ENCODE measurements at regions not wholly inside any gene's neighbourhood (a gene's known extent, or its start where the extent isn't known, plus 50 kb on each side); places are given as distances from the start of the nearest gene placed in this dataset.
A peak's percentile ranks its signal among the peaks of the same experiment; 100 is the strongest.

DNA sequence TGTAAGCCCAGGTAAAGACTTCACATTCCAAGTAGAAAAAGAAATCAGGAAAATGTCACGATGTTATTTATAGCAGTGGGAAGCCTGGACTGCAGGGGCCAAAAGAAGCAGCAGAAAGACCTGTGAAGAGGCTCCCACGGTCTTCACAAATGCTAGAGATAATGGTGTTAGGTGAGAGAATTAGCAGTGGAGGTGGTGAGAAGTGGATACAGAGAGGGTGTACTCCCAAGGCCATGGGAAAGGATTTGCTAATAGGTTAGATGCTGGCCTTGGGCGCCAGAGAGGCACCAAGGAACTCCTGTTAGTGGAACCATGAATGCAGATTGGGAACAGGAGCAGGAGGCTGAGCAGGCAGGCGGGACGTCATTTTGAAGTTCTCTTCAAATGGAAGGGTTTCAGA is 386.1 kb downstream of the C12orf75 start:
- H3K4me3 Mint-ChIP-seq: no peak overlapping the region
- peaks cover 9 to 13% of the 10 kb centered on the region in 2 donors for H3K27me3 Mint-ChIP-seq
- H3K36me3 Mint-ChIP-seq (ENCODE audit: insufficient read depth): no peaks in the 10 kb centered on the region
- H3K27ac Mint-ChIP-seq: no peak overlapping the region
- H3K4me1 Mint-ChIP-seq (ENCODE audit: low read depth in 2 of 2): no peaks in the 10 kb centered on the region
- DNase-seq (no peak), ATAC-seq (replicated peaks) (no peak)
- peaks cover 1 to 7% of the 10 kb centered on the region in 2 donors for H3K9me3 Mint-ChIP-seq

DNA sequence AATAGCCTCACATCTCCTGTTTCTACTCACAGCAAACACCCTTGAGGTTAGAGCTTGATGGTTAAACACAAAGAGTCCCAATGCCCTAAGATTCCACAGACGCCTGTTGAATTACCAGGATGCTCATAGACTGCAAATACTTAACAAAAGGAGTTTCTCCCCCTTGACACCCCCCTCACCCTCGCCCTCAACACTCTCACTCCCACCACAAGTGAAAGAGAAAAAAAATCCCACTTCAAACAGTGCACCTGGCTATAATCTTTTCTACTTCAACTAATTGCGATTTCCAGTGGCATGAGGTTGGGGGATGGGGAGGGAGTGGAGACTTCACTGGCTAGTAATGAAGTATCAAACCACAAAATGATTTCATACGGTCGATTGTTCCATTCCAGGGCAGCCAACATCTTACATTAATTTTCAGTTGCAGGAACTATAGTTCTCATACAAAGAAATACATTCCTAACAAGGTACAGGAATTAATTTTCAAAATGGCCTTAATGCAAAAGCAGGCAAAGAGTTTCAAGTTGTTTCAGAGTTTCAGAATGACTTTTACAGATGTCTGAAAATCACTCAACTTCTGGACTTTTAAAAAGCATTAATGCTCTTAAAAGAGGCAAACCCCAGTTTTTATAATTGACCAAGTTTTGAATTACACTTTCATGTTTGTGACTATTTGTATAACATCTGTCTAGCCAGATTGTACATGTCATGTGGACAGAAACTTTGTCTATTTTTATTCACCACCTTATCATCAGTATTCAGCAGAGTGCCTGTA is 390.7 kb downstream of the C12orf75 start:
- ATAC-seq (replicated peaks) (no peak), DNase-seq (no peak)
- Mint-ChIP-seq H3K4me3 (no peak overlapping the region), H3K27me3 (peaks cover 5 to 7% of the 10 kb centered on the region in 2 donors), H3K9me3 (peaks cover 1 to 7% of the 10 kb centered on the region in 2 donors), H3K36me3 (ENCODE audit: insufficient read depth) (no peaks in the 10 kb centered on the region), H3K4me1 (ENCODE audit: low read depth in 2 of 2) (no peaks in the 10 kb centered on the region), H3K27ac (no peak overlapping the region)

- H3K27me3 Mint-ChIP-seq: peaks cover under 1 to 5% of the 10 kb centered on the region in 2 donors
- H3K4me1 Mint-ChIP-seq (ENCODE audit: low read depth in 2 of 2): no peaks in the 10 kb centered on the region
- no peak overlapping the region for H3K4me3 Mint-ChIP-seq
- no peak for DNase-seq
- H3K27ac Mint-ChIP-seq: no peak overlapping the region
- ATAC-seq (replicated peaks): no peak
- H3K36me3 Mint-ChIP-seq (ENCODE audit: insufficient read depth): no peaks in the 10 kb centered on the region
- peaks cover 1 to 7% of the 10 kb centered on the region in 2 donors for H3K9me3 Mint-ChIP-seq
Measured at GRCh38 chr12:105721891-105722290, 391.4 kb downstream of the C12orf75 start.

GRCh38 chr12:105723066-105723465 is 392.6 kb downstream of the C12orf75 start:
- ATAC-seq (replicated peaks): no peak
- Mint-ChIP-seq H3K9me3 (peaks cover 1 to 5% of the 10 kb centered on the region in 2 donors), H3K27ac (no peak overlapping the region), H3K4me3 (no peak overlapping the region), H3K36me3 (ENCODE audit: insufficient read depth) (no peaks in the 10 kb centered on the region), H3K27me3 (peaks cover 0 to 5% of the 10 kb centered on the region in 2 donors), H3K4me1 (ENCODE audit: low read depth in 2 of 2) (no peaks in the 10 kb centered on the region)
- no peak for DNase-seq

DNA sequence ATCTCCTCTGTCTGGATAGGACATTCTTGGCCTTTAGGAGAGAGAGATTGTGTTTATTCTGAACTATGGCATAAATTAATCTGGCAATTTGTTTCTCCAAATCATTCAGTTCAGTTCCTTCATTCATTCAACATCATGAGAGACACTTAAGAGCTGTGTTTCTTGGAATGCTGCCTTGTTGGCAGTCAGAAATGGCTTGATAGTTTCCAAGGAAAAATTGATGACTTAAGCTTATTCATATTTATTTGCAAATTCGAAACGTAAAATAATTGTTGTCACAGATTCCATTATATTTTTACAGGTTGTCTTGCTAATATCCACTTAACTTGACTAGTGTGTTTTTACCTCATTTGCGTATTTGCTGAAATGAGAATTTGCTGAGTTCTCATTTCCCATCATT is 393.0 kb downstream of the C12orf75 start:
- H3K4me3 Mint-ChIP-seq: no peak overlapping the region
- H3K4me1 Mint-ChIP-seq (ENCODE audit: low read depth in 2 of 2): no peaks in the 10 kb centered on the region
- H3K36me3 Mint-ChIP-seq (ENCODE audit: insufficient read depth): no peaks in the 10 kb centered on the region
- H3K27me3 Mint-ChIP-seq: peaks cover 0 to under 1% of the 10 kb centered on the region in 2 donors
- ATAC-seq (replicated peaks): no peak
- DNase-seq: no peak
- H3K27ac Mint-ChIP-seq: no peak overlapping the region
- H3K9me3 Mint-ChIP-seq: peaks cover 0 to under 1% of the 10 kb centered on the region in 2 donors

GRCh38 chr12:105724641-105725040 is 394.1 kb downstream of the C12orf75 start:
- Mint-ChIP-seq H3K27ac (no peak overlapping the region), H3K27me3 (no peaks in the 10 kb centered on the region), H3K9me3 (no peaks in the 10 kb centered on the region), H3K36me3 (ENCODE audit: insufficient read depth) (no peaks in the 10 kb centered on the region), H3K4me3 (no peak overlapping the region), H3K4me1 (ENCODE audit: low read depth in 2 of 2) (no peaks in the 10 kb centered on the region)
- ATAC-seq (replicated peaks): no peak
- DNase-seq: no peak

- DNase-seq (no peak), ATAC-seq (replicated peaks) (no peak)
- Mint-ChIP-seq H3K27ac (no peak overlapping the region), H3K27me3 (no peaks in the 10 kb centered on the region), H3K9me3 (no peaks in the 10 kb centered on the region), H3K4me3 (no peak overlapping the region), H3K36me3 (ENCODE audit: insufficient read depth) (no peaks in the 10 kb centered on the region), H3K4me1 (ENCODE audit: low read depth in 2 of 2) (no peaks in the 10 kb centered on the region)
Measured at GRCh38 chr12:105725054-105725453, 394.6 kb downstream of the C12orf75 start.

DNA sequence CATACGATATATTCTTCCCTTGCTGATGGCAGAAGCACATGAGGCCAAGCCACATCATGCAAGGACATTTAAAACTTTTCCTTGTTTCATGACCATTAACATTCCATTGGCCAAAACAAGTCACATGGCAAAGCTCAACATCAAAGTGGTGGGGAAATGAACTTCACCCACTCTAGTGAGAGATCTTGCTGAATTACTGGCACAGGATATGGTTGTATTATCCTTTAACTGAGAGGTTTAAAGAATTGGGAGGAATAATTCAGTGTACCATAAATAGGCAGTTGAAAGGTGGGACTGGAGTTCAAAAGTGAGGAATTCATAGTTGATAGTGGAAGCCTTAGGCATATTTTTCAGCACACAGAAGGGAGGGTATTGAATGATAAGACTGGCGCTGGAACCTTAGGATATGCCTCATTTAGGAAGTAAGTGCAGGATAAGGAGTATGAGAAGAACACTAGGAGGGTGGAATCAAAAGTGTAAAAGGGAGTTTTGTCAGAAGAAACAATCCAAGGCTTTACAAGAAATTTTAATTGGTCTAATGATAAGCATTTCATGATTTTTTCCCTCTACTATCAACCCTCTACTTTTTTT is 398.8 kb downstream of the C12orf75 start:
- DNase-seq (no peak), ATAC-seq (replicated peaks) (no peak)
- H3K4me1 Mint-ChIP-seq (ENCODE audit: low read depth in 2 of 2): no peaks in the 10 kb centered on the region
- no peak overlapping the region for H3K4me3 Mint-ChIP-seq
- no peak overlapping the region for H3K27ac Mint-ChIP-seq
- H3K36me3 Mint-ChIP-seq (ENCODE audit: insufficient read depth): no peaks in the 10 kb centered on the region
- H3K9me3 Mint-ChIP-seq: no peaks in the 10 kb centered on the region
- no peaks in the 10 kb centered on the region for H3K27me3 Mint-ChIP-seq

GRCh38 chr12:105729926-105730325 is 399.4 kb downstream of the C12orf75 start:
- H3K9me3 Mint-ChIP-seq: no peaks in the 10 kb centered on the region
- H3K4me3 Mint-ChIP-seq: no peak overlapping the region
- no peak overlapping the region for H3K27ac Mint-ChIP-seq
- H3K36me3 Mint-ChIP-seq (ENCODE audit: insufficient read depth): no peaks in the 10 kb centered on the region
- ATAC-seq (replicated peaks) (no peak), DNase-seq (no peak)
- no peaks in the 10 kb centered on the region for H3K27me3 Mint-ChIP-seq
- no peaks in the 10 kb centered on the region for H3K4me1 Mint-ChIP-seq (ENCODE audit: low read depth in 2 of 2)

GRCh38 chr12:105733579-105733978 is 403.1 kb downstream of the C12orf75 start:
- no peak for ATAC-seq (replicated peaks)
- Mint-ChIP-seq H3K27me3 (no peaks in the 10 kb centered on the region), H3K27ac (no peak overlapping the region), H3K4me3 (no peak overlapping the region), H3K36me3 (ENCODE audit: insufficient read depth) (no peaks in the 10 kb centered on the region), H3K9me3 (no peaks in the 10 kb centered on the region), H3K4me1 (ENCODE audit: low read depth in 2 of 2) (peaks cover 0 to 11% of the 10 kb centered on the region in 2 donors)
- DNase-seq: no peak

DNA sequence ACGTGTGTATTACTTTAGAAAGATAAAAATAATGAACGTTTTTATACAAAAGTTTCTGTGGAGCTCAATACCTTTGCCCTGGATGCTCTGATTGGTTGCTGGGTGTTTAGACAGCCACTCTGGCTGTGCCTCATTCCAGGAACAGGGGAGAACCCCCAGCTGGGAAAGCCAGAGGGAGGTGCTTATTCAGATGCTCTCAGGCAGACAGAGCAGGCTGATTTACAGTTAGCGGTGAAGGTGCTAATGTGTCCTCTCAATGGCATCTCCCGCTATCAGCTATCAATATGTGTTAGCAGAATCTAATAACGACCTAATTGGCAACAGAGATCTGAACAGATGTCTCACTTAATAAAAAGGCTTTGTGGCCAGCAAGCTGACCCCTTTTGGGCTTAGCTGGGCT is 402.3 kb downstream of the NUAK1 start:
- peak overlapping the region in 1 of 2 donors; percentile 95 for H3K27ac Mint-ChIP-seq
- H3K9me3 Mint-ChIP-seq: no peaks in the 10 kb centered on the region
- peaks cover 0 to 11% of the 10 kb centered on the region in 2 donors for H3K4me1 Mint-ChIP-seq (ENCODE audit: low read depth in 2 of 2)
- no peak overlapping the region for H3K4me3 Mint-ChIP-seq
- H3K27me3 Mint-ChIP-seq: no peaks in the 10 kb centered on the region
- H3K36me3 Mint-ChIP-seq (ENCODE audit: insufficient read depth): no peaks in the 10 kb centered on the region
- ATAC-seq (replicated peaks): no peak
- DNase-seq: no peak

GRCh38 chr12:105738051-105738450 is 400.7 kb downstream of the NUAK1 start:
- peaks cover 0 to 11% of the 10 kb centered on the region in 2 donors for H3K27me3 Mint-ChIP-seq
- H3K4me1 Mint-ChIP-seq (ENCODE audit: low read depth in 2 of 2): peaks cover 0 to 11% of the 10 kb centered on the region in 2 donors
- H3K4me3 Mint-ChIP-seq: peak overlapping the region in 1 of 2 donors; percentile 52
- no peaks in the 10 kb centered on the region for H3K36me3 Mint-ChIP-seq (ENCODE audit: insufficient read depth)
- DNase-seq (peak in 1 of 3 experiments; percentile 8), ATAC-seq (replicated peaks) (peak; percentile 58)
- H3K9me3 Mint-ChIP-seq: no peaks in the 10 kb centered on the region
- H3K27ac Mint-ChIP-seq: peak overlapping the region; percentile 60 to 95

GRCh38 chr12:105740369-105740768 is 398.4 kb downstream of the NUAK1 start:
- Mint-ChIP-seq H3K9me3 (no peaks in the 10 kb centered on the region), H3K4me1 (ENCODE audit: low read depth in 2 of 2) (peaks cover 0 to 11% of the 10 kb centered on the region in 2 donors), H3K4me3 (no peak overlapping the region), H3K36me3 (ENCODE audit: insufficient read depth) (no peaks in the 10 kb centered on the region), H3K27me3 (peaks cover 0 to 12% of the 10 kb centered on the region in 2 donors), H3K27ac (no peak overlapping the region)
- no peak for ATAC-seq (replicated peaks)
- DNase-seq: no peak

All from effector memory CD8-positive, alpha-beta T cell (primary cell).